ENCODE measurements at regions not wholly inside any gene's neighbourhood (a gene's known extent, or its start where the extent isn't known, plus 50 kb on each side); places are given as distances from the start of the nearest gene placed in this dataset.

DNA sequence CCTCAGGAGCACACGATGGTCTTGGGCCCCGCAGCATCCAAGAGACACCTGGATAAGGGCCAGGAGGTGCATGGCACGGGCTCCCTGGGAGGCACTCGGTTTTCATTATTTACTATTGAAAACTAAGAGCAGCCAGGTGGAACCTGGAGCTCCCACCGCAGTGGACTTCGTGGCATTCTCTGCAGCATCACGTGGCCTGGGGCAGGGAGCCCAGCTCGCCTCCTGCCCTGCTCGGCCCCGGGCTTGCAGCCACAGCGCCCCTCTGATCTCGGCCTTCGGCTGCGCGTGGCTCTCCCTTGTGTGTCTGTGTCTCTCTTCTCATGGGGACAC, 121.6 kb downstream of the SIK1 start:
- TF ChIP-seq CTCF (IDR thresholded peaks at IDR 0.05), result no peak
- no peak for TF ChIP-seq EZH2 (IDR thresholded peaks at IDR 0.05)
